ENCODE measurements at regions not wholly inside any gene's neighbourhood (a gene's known extent, or its start where the extent isn't known, plus 50 kb on each side); places are given as distances from the start of the nearest gene placed in this dataset.

- TF ChIP-seq, protein P1, sequence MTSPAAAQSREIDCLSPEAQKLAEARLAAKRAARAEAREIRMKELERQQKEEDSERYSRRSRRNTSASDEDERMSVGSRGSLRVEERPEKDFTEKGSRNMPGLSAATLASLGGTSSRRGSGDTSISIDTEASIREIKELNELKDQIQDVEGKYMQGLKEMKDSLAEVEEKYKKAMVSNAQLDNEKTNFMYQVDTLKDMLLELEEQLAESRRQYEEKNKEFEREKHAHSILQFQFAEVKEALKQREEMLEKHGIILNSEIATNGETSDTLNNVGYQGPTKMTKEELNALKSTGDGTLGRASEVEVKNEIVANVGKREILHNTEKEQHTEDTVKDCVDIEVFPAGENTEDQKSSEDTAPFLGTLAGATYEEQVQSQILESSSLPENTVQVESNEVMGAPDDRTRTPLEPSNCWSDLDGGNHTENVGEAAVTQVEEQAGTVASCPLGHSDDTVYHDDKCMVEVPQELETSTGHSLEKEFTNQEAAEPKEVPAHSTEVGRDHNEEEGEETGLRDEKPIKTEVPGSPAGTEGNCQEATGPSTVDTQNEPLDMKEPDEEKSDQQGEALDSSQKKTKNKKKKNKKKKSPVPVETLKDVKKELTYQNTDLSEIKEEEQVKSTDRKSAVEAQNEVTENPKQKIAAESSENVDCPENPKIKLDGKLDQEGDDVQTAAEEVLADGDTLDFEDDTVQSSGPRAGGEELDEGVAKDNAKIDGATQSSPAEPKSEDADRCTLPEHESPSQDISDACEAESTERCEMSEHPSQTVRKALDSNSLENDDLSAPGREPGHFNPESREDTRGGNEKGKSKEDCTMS (CRISPR knock-in tag; conservative IDR thresholded peaks at IDR 0.05): no peak
- TF ChIP-seq SKIL (CRISPR knock-in tag; IDR thresholded peaks at IDR 0.05; ENCODE audit: borderline replicate concordance) (no peak), EZH2 (conservative IDR thresholded peaks at IDR 0.05; ENCODE audit: low read depth, low read length) (no peak), RNF219 (CRISPR knock-in tag; IDR thresholded peaks at IDR 0.05) (no peak), ZNF441 (CRISPR knock-in tag; IDR thresholded peaks at IDR 0.05; ENCODE audit: borderline replicate concordance) (0 out of 2 replicates have a peak, but pooled peaks have one; percentile 13), FIP1L1 (IDR thresholded peaks at IDR 0.05; ENCODE audit: borderline replicate concordance, insufficient read depth, low read depth, low read length) (no peak), ISX (CRISPR knock-in tag; conservative IDR thresholded peaks at IDR 0.05) (no peak; the same call in 1 of the 2 replicates), USF2 (IDR thresholded peaks at IDR 0.05; ENCODE audit: low read depth, low read length) (no peak), USF2 (CRISPR knock-in tag; IDR thresholded peaks at IDR 0.05; ENCODE audit: borderline replicate concordance) (no peak), ZNF781 (CRISPR knock-in tag; IDR thresholded peaks at IDR 0.05; ENCODE audit: borderline replicate concordance, not compliant biosample characterization) (no peak), ZFYVE20 (CRISPR knock-in tag; IDR thresholded peaks at IDR 0.05; ENCODE audit: borderline replicate concordance, low read depth) (no peak), ZNF354B (CRISPR knock-in tag; IDR thresholded peaks at IDR 0.05) (no peak; the same call in 1 of the 2 replicates), SIX4 (CRISPR knock-in tag; IDR thresholded peaks at IDR 0.05) (no peak)
- TF ChIP-seq, protein P2, sequence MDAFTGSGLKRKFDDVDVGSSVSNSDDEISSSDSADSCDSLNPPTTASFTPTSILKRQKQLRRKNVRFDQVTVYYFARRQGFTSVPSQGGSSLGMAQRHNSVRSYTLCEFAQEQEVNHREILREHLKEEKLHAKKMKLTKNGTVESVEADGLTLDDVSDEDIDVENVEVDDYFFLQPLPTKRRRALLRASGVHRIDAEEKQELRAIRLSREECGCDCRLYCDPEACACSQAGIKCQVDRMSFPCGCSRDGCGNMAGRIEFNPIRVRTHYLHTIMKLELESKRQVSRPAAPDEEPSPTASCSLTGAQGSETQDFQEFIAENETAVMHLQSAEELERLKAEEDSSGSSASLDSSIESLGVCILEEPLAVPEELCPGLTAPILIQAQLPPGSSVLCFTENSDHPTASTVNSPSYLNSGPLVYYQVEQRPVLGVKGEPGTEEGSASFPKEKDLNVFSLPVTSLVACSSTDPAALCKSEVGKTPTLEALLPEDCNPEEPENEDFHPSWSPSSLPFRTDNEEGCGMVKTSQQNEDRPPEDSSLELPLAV (CRISPR knock-in tag; conservative IDR thresholded peaks at IDR 0.05; ENCODE audit: low read depth): no peak
- TF ChIP-seq, protein P3, sequence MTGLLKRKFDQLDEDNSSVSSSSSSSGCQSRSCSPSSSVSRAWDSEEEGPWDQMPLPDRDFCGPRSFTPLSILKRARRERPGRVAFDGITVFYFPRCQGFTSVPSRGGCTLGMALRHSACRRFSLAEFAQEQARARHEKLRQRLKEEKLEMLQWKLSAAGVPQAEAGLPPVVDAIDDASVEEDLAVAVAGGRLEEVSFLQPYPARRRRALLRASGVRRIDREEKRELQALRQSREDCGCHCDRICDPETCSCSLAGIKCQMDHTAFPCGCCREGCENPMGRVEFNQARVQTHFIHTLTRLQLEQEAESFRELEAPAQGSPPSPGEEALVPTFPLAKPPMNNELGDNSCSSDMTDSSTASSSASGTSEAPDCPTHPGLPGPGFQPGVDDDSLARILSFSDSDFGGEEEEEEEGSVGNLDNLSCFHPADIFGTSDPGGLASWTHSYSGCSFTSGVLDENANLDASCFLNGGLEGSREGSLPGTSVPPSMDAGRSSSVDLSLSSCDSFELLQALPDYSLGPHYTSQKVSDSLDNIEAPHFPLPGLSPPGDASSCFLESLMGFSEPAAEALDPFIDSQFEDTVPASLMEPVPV (CRISPR knock-in tag; IDR thresholded peaks at IDR 0.05): no peak
Observed at GRCh38 chr16:85449191-85449884, 163.8 kb upstream of the GSE1 start (continued).
